ENCODE measurements at regions not wholly inside any gene's neighbourhood (a gene's known extent, or its start where the extent isn't known, plus 50 kb on each side); places are given as distances from the start of the nearest gene placed in this dataset.
"Not testable (repeated sequence)": the region's sequence is repeated elsewhere in the genome, so short reads cannot be mapped to it uniquely, and the experiment has no call there.

GRCh38 chr14:92223025-92223424 is 99.9 kb upstream of the SLC24A4 start:
- TF ChIP-seq, protein P1, sequence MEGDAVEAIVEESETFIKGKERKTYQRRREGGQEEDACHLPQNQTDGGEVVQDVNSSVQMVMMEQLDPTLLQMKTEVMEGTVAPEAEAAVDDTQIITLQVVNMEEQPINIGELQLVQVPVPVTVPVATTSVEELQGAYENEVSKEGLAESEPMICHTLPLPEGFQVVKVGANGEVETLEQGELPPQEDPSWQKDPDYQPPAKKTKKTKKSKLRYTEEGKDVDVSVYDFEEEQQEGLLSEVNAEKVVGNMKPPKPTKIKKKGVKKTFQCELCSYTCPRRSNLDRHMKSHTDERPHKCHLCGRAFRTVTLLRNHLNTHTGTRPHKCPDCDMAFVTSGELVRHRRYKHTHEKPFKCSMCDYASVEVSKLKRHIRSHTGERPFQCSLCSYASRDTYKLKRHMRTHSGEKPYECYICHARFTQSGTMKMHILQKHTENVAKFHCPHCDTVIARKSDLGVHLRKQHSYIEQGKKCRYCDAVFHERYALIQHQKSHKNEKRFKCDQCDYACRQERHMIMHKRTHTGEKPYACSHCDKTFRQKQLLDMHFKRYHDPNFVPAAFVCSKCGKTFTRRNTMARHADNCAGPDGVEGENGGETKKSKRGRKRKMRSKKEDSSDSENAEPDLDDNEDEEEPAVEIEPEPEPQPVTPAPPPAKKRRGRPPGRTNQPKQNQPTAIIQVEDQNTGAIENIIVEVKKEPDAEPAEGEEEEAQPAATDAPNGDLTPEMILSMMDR (conservative IDR thresholded peaks at IDR 0.05; ENCODE audit: low read length) = no peak
- H3K4me3 ChIP-seq (ENCODE audit: low read length) = no peak overlapping the region
- DNase-seq (ENCODE audit: low read depth) = no peak

- TF ChIP-seq, protein P1 (conservative IDR thresholded peaks at IDR 0.05; ENCODE audit: low read length) = no peak
- DNase-seq (ENCODE audit: low read depth) = peak; percentile 6
- H3K4me3 ChIP-seq (ENCODE audit: low read length) = no peak overlapping the region
Observed at GRCh38 chr14:92224358-92224954, 98.5 kb upstream of the SLC24A4 start.

DNA sequence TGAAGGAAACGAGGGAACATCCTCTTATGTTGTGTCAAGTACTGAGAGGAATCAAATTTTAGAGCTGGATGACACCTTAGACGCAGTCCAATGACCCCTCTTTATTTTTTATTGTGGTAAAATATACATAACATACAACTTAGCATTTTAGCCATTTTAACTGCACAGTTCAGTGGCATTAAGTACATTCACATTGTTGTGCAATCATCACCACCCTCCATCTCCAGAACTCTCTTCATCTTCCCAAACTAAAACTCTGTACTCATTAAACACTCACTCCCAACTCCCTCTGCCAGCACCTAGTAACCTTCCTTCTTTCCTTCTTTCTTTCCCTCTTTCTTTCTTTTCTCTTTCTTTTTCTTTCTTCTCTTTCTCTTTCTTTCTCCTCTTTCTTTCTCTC is 97.2 kb upstream of the SLC24A4 start:
- no peak overlapping the region for H3K4me3 ChIP-seq (ENCODE audit: low read length)

GRCh38 chr14:92226166-92226565 is 96.8 kb upstream of the SLC24A4 start:
- not testable (repeated sequence) for H3K4me3 ChIP-seq (ENCODE audit: low read length); DNase-seq (ENCODE audit: low read depth)

More for the DNA sequence above, 97.2 kb upstream of the SLC24A4 start:
- TF ChIP-seq, protein P1 (conservative IDR thresholded peaks at IDR 0.05; ENCODE audit: low read length) = no peak
- DNase-seq (ENCODE audit: low read depth) = no peak

DNA sequence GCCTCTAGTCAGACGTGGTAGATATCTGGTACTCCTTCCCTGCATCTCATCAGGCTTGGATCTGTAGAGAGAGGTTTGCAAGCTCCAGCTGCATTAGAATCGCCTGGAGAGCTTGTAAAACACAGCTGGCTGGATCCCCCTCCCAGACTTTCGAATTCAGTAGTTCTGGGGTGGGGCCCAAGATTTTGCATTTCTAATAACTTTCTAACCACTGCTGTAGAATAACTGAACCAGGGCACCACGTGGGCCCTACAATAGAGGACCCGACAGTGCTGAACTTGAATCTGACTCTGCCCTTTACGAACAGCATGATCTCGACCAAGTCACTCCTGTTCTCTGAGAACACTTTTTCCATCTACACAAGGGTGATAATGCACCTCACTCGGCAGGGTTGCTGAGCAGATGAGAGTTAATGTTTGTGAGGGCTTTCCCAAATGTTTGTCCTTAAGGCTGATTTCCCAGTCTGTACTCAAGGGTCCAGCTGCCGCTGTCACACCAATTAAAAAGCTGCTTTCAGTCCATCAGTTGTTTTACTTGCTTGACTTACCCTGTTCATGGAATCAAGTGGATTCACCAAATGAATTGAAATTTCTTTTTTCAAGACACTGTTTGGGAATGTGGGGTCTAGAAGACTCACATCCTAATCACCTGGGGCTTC is 86.6 kb upstream of the SLC24A4 start:
- DNase-seq (ENCODE audit: low read depth) = no peak
- TF ChIP-seq, protein P1 (conservative IDR thresholded peaks at IDR 0.05; ENCODE audit: low read length) = no peak

DNA sequence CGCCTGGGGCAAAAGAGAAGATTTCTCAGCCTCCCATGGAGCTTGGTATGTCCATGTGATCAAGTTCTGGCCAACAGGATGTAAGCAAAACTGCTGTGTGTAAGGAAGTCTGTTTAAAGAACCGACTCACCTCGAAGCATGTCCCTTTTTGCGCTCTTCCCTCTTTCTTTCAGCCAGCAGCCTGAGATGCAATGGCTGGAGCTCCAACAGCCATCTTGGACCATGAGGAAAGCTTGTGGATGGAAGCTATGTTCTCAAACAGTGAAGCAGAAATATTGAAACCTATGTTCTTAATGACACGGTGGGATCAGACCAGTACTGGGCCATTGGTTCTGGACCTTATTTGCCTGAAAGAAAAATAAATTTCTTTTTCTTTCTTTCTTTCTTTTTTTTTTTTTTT is 82.3 kb upstream of the SLC24A4 start:
- H3K4me3 ChIP-seq (ENCODE audit: low read length) = no peak overlapping the region
- TF ChIP-seq, protein P1 (conservative IDR thresholded peaks at IDR 0.05; ENCODE audit: low read length) = no peak
- no peak for DNase-seq (ENCODE audit: low read depth)

More for the DNA sequence above, 86.6 kb upstream of the SLC24A4 start:
- H3K4me3 ChIP-seq (ENCODE audit: low read length) = no peak overlapping the region

DNA sequence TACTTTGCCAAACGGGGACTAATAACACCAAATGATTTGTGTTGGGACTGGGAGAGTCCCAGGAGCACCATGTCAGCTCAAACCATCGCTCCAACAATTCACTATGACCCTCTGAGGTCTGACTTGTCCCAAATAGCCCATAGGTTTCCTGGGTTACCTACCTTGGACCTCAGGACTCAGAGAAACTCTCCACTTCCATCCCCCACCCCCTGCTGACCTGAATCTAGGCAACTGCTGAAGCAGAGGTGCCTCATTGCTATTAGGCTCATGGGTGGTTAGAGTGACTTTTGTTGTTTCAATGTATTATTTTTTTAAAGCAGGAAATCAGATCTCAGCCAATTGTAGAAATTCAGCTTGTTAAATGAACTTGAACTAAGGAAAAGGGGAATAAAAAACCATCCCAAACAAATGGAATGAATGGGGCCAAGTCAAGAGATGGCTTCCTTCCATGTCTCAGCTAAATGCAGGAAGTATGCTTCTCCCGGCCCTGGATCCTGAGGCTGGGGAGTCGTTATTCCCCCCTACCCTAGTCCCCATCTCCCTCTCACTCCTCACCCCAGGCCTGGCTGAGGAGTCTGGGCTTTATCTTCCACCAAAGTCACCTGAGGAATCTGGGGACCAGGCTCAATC is 80.9 kb upstream of the SLC24A4 start:
- TF ChIP-seq, protein P1 (conservative IDR thresholded peaks at IDR 0.05; ENCODE audit: low read length) = no peak
- no peak overlapping the region for H3K4me3 ChIP-seq (ENCODE audit: low read length)
- no peak for DNase-seq (ENCODE audit: low read depth)

Data from AG10803 (cell line).